ENCODE measurements at regions not wholly inside any gene's neighbourhood (a gene's known extent, or its start where the extent isn't known, plus 50 kb on each side); places are given as distances from the start of the nearest gene placed in this dataset.

GRCh38 chr13:22961835-22962537, 218.8 kb upstream of the SGCG start:
- TF ChIP-seq SIN3A (IDR thresholded peaks at IDR 0.05; ENCODE audit: borderline replicate concordance, low read depth, low read length) (no peak), RFX5 (IDR thresholded peaks at IDR 0.05; ENCODE audit: low read length) (no peak)

Data from SK-N-SH (cell line).